Transverse colon (tissue), 3 donors: ENCODE measurements at regions not wholly inside any gene's neighbourhood (a gene's known extent, or its start where the extent isn't known, plus 50 kb on each side); places are given as distances from the start of the nearest gene placed in this dataset.

Experiments used
- EP300 ChIP-seq: sonication (generic); formaldehyde crosslinking; IDR thresholded peaks from one replicate; pipeline ENCODE4 v1.6.1; 2017; ENCODE audit warnings: antibody characterized with exemption, low read depth
- POLR2A ChIP-seq: fragments of 450-650 bp; IDR thresholded peaks from one replicate; pipeline ENCODE4 v1.6.1; 2016; ENCODE audit warnings: antibody characterized with exemption, mild to moderate bottlenecking, moderate library complexity
- TF ChIP-seq, protein P1 (sequence below), 5 experiments: fragments of 200-600 bp in 3 of 5; fragments of 450-650 bp in 2 of 5; sonication (generic) in 3 of 5; IDR thresholded peaks; 1 replicate in 2 of 5; 2 replicates in 3 of 5; pipeline ENCODE4 v1.5.1; 2016 to 2017; ENCODE audit warnings: antibody characterized with exemption in 5 of 5, inconsistent platforms in 3 of 5, mild to moderate bottlenecking in 2 of 5, moderate library complexity in 1 of 5

DNA sequence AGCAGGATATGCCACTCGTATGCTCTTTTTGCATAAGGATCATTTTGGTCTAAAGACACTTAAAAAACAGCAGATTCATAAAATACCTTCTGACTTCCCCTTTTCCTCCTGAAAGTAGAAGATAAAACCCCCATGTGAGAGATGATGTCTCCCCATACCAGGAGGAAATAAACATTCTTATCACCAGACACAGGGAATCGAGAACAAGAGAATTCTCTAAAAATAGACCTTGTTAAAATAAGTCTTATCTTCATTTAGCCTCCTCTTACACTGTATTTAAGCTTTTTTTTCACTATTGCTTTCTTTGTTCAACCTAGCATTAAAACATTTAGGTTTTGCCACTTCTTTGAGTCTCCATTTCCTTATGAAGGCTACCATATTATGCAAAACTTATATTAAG lies 709.3 kb downstream of the KCNT2 start:
- TF ChIP-seq, protein P1, sequence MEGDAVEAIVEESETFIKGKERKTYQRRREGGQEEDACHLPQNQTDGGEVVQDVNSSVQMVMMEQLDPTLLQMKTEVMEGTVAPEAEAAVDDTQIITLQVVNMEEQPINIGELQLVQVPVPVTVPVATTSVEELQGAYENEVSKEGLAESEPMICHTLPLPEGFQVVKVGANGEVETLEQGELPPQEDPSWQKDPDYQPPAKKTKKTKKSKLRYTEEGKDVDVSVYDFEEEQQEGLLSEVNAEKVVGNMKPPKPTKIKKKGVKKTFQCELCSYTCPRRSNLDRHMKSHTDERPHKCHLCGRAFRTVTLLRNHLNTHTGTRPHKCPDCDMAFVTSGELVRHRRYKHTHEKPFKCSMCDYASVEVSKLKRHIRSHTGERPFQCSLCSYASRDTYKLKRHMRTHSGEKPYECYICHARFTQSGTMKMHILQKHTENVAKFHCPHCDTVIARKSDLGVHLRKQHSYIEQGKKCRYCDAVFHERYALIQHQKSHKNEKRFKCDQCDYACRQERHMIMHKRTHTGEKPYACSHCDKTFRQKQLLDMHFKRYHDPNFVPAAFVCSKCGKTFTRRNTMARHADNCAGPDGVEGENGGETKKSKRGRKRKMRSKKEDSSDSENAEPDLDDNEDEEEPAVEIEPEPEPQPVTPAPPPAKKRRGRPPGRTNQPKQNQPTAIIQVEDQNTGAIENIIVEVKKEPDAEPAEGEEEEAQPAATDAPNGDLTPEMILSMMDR (IDR thresholded peaks at IDR 0.05) = no peak
- TF ChIP-seq EP300 = no peak
- no peak for TF ChIP-seq POLR2A
